ENCODE measurements at regions not wholly inside any gene's neighbourhood (a gene's known extent, or its start where the extent isn't known, plus 50 kb on each side); places are given as distances from the start of the nearest gene placed in this dataset.

GRCh38 chr3:127371334-127371733 lies 83.5 kb upstream of the PRR20G start:
- TF ChIP-seq MAX (IDR thresholded peaks at IDR 0.05; ENCODE audit: insufficient read depth, insufficient read length) (no peak), CTCF (IDR thresholded peaks at IDR 0.05; ENCODE audit: extremely low read depth in 1 of 2, insufficient read depth in 1 of 2, low read depth in 1 of 2, low read length in 2 of 2) (no peak), POLR2A (IDR thresholded peaks at IDR 0.05; ENCODE audit: low read depth, low read length) (no peak), POLR2AphosphoS5 (IDR thresholded peaks at IDR 0.05; ENCODE audit: insufficient read depth, low read depth, low read length) (no peak), EZH2 (IDR thresholded peaks at IDR 0.05; ENCODE audit: borderline replicate concordance, low read depth, low read length, severe bottlenecking) (no peak), JUN (IDR thresholded peaks at IDR 0.05; ENCODE audit: borderline replicate concordance, insufficient read depth, insufficient read length, low read depth) (no peak), FOS (IDR thresholded peaks at IDR 0.05; ENCODE audit: borderline replicate concordance, insufficient read depth, low read length) (no peak), MYC (IDR thresholded peaks at IDR 0.05; ENCODE audit: low read depth, low read length) (no peak), GATA2 (IDR thresholded peaks at IDR 0.05; ENCODE audit: insufficient read depth, insufficient read length, low read depth, low read length) (no peak)

Measured in endothelial cell of umbilical vein (primary cell).